H1 (cell line): ENCODE measurements at regions not wholly inside any gene's neighbourhood (a gene's known extent, or its start where the extent isn't known, plus 50 kb on each side); places are given as distances from the start of the nearest gene placed in this dataset.
"Not testable (repeated sequence)": the region's sequence is repeated elsewhere in the genome, so short reads cannot be mapped to it uniquely, and the experiment has no call there.

Experiments used
- CTCF ChIA-PET: fragments of 300-600 bp; sonication (Branson Sonifier 250); formaldehyde crosslinking; loops from one replicate; lab custom pipeline; 2021; ENCODE audit not compliant: partially characterized antibody; lab: Charles Lee
- POLR2A ChIA-PET: fragments of 300-600 bp; sonication (Branson Sonifier 250); formaldehyde crosslinking; loops from one replicate; lab custom pipeline; 2021; ENCODE audit warnings: inconsistent platforms; ENCODE audit not compliant: partially characterized antibody; lab: Charles Lee
- DNase-seq, 2 experiments: peaks; one replicate each; pipeline versions ENCODE4 v3.0.0 to v3.0.0-alpha.2; 2010 to 2022; ENCODE audit warnings: low spot score in 2 of 2, low read depth in 1 of 2, mixed read lengths in 1 of 2
- FAIRE-seq: peaks from 2 replicates; lab custom pipeline; 2011; peaks lifted over from hg19 to GRCh38; lab: Jason Lieb, UNC
- H2AFZ ChIP-seq: 2 replicates; pipeline ENCODE4 v1.8.1; 2012; ENCODE audit warnings: low read length, inconsistent platforms
- H2AK5ac ChIP-seq: 2 replicates; pipeline ENCODE4 v1.6.1; 2013; ENCODE audit warnings: low read depth, low read length
- H2BK120ac ChIP-seq: replicated peaks from 2 replicates; pipeline ENCODE3; 2013; ENCODE audit warnings: low read depth, low read length, inconsistent platforms
- H2BK12ac ChIP-seq: 2 replicates; pipeline ENCODE4 v1.6.1; 2013; ENCODE audit warnings: low read depth, low read length
- H2BK15ac ChIP-seq: 2 replicates; pipeline ENCODE4 v1.6.1; 2013; ENCODE audit warnings: low read length
- H2BK20ac ChIP-seq: 2 replicates; pipeline ENCODE4 v1.6.1; 2013; ENCODE audit warnings: low read length
- H2BK5ac ChIP-seq: 2 replicates; pipeline ENCODE4 v1.6.1; 2013; ENCODE audit warnings: low read depth, low read length
- H3K14ac ChIP-seq: 2 replicates; pipeline ENCODE4 v1.6.1; 2013; ENCODE audit warnings: inconsistent platforms; ENCODE audit not compliant: insufficient read length
- H3K18ac ChIP-seq: 2 replicates; pipeline ENCODE4 v1.6.1; 2013; ENCODE audit warnings: low read length; ENCODE audit errors: extremely low read depth
- H3K23ac ChIP-seq: 2 replicates; pipeline ENCODE4 v1.6.1; 2013; ENCODE audit warnings: inconsistent platforms; ENCODE audit not compliant: insufficient read length
- H3K23me2 ChIP-seq: 2 replicates; pipeline ENCODE4 v1.6.1; 2013; ENCODE audit warnings: low read depth, low read length
- H3K27ac ChIP-seq: 2 replicates; pipeline ENCODE4 v1.6.1; 2011; ENCODE audit warnings: low read depth, low read length, inconsistent platforms
- H3K27me3 ChIP-seq, 4 experiments: replicated peaks in 1 of 4; 1 replicate in 1 of 4; 2 replicates in 3 of 4; pipeline versions ENCODE4 v1.6.1 to v1.8.1; 2011 to 2013; ENCODE audit warnings: low read length in 3 of 4, mild to moderate bottlenecking in 3 of 4, inconsistent platforms in 2 of 4, mixed read lengths in 2 of 4, moderate library complexity in 1 of 4; ENCODE audit not compliant: control insufficient read depth in 3 of 4, insufficient read depth in 3 of 4; ENCODE audit errors: extremely low read depth in 1 of 4
- H3K36me3 ChIP-seq, 4 experiments: 2 replicates each; pipeline versions ENCODE4 v1.6.1 to v1.8.1; 2011 to 2013; ENCODE audit warnings: mild to moderate bottlenecking in 4 of 4, low read length in 3 of 4, moderate library complexity in 2 of 4, control low read depth in 1 of 4, inconsistent platforms in 1 of 4; ENCODE audit not compliant: insufficient read depth in 4 of 4, control insufficient read depth in 2 of 4
- H3K4ac ChIP-seq: replicated peaks from 2 replicates; pipeline ENCODE3; 2013; ENCODE audit warnings: low read length, low read depth, mixed read lengths, inconsistent platforms; ENCODE audit not compliant: insufficient read length
- H3K4me1 ChIP-seq, 4 experiments: replicated peaks in 1 of 4; 1 replicate in 1 of 4; 2 replicates in 3 of 4; pipeline versions ENCODE4 v1.6.1 to v1.8.1; 2011 to 2013; ENCODE audit warnings: low read length in 3 of 4, inconsistent platforms in 2 of 4, mixed read lengths in 1 of 4; ENCODE audit not compliant: insufficient read depth in 4 of 4, control insufficient read depth in 3 of 4
- H3K4me2 ChIP-seq, 2 experiments: 2 replicates each; pipeline versions ENCODE4 v1.6.1 to v1.8.1; 2011 to 2013; ENCODE audit warnings: low read depth in 2 of 2, low read length in 2 of 2, control low read depth in 1 of 2, inconsistent platforms in 1 of 2, mild to moderate bottlenecking in 1 of 2; ENCODE audit not compliant: insufficient read depth in 1 of 2
- H3K4me3 ChIP-seq, 4 experiments: fragments of 200-600, 300-600 bp in 1 of 4; sonication (generic), shearing (Covaris generic), sonication (Bioruptor Twin) in 1 of 4; 2 replicates each; pipeline versions ENCODE4 v1.5.1 to v1.8.1; 2011 to 2016; ENCODE audit warnings: low read length in 4 of 4, low read depth in 3 of 4, control low read depth in 2 of 4, inconsistent platforms in 2 of 4, mild to moderate bottlenecking in 2 of 4, mixed read lengths in 1 of 4, moderate library complexity in 1 of 4; ENCODE audit not compliant: insufficient read depth in 2 of 4; ENCODE audit errors: extremely low read depth in 1 of 4
- H3K56ac ChIP-seq: replicated peaks from 2 replicates; pipeline ENCODE3; 2013; ENCODE audit warnings: low read depth, mild to moderate bottlenecking, mixed read lengths, low read length, inconsistent platforms; ENCODE audit not compliant: insufficient read length
- H3K79me1 ChIP-seq: 2 replicates; pipeline ENCODE4 v1.6.1; 2013; ENCODE audit warnings: low read depth, low read length, control low read depth
- H3K79me2 ChIP-seq, 2 experiments: 2 replicates each; pipeline versions ENCODE4 v1.6.1 to v1.8.1; 2012 to 2013; ENCODE audit warnings: low read length in 2 of 2, mild to moderate bottlenecking in 2 of 2, inconsistent platforms in 1 of 2; ENCODE audit not compliant: insufficient read depth in 2 of 2, control insufficient read depth in 1 of 2
- H3K9ac ChIP-seq, 4 experiments: replicated peaks in 1 of 4; 1 replicate in 1 of 4; 2 replicates in 3 of 4; pipeline versions ENCODE4 v1.6.1 to v1.8.1; 2011 to 2013; ENCODE audit warnings: low read depth in 3 of 4, low read length in 3 of 4, control low read depth in 2 of 4, mild to moderate bottlenecking in 2 of 4, moderate library complexity in 2 of 4, inconsistent platforms in 1 of 4; ENCODE audit errors: extremely low read depth in 1 of 4
- H3K9me3 ChIP-seq, 2 experiments: 2 replicates each; pipeline versions ENCODE4 v1.6.1 to v1.8.1; 2012 to 2013; ENCODE audit warnings: mild to moderate bottlenecking in 2 of 2, moderate library complexity in 2 of 2, control low read depth in 1 of 2, inconsistent platforms in 1 of 2, low read depth in 1 of 2, low read length in 1 of 2, mixed read lengths in 1 of 2; ENCODE audit not compliant: insufficient read depth in 2 of 2
- H4K20me1 ChIP-seq, 2 experiments: replicated peaks in 1 of 2; 2 replicates each; pipeline versions ENCODE3 to v1.8.1; 2011 to 2013; ENCODE audit warnings: inconsistent platforms in 2 of 2, low read length in 2 of 2, mild to moderate bottlenecking in 1 of 2; ENCODE audit not compliant: insufficient read depth in 2 of 2, control insufficient read depth in 1 of 2
- H4K5ac ChIP-seq: 2 replicates; pipeline ENCODE4 v1.6.1; 2013; ENCODE audit warnings: low read length, low read depth, mixed read lengths, inconsistent platforms; ENCODE audit not compliant: insufficient read length
- H4K8ac ChIP-seq: 2 replicates; pipeline ENCODE4 v1.8.0; 2013; ENCODE audit warnings: mild to moderate bottlenecking, moderate library complexity, low read length, inconsistent platforms; ENCODE audit not compliant: insufficient read depth; ENCODE audit errors: extremely low read depth
- H4K91ac ChIP-seq: replicated peaks from 2 replicates; pipeline ENCODE3; 2013; ENCODE audit warnings: low read length, mixed read lengths, inconsistent platforms; ENCODE audit not compliant: insufficient read length
- SRF ChIP-seq: IDR thresholded peaks from 2 replicates; pipeline ENCODE4 v1.6.1; 2011; ENCODE audit warnings: mild to moderate bottlenecking, low read depth, low read length, moderate library complexity
- WGBS, 2 experiments: shearing (Covaris generic) in 1 of 2; methylation state at CpG; one replicate each; pipeline versions ENCODE4 v1.1.6 to v1.1.7; 2013 to 2015; ENCODE audit warnings: low lambda C conversion rate in 2 of 2, mixed read lengths in 2 of 2, inconsistent platforms in 1 of 2, low coverage in 1 of 2, missing lambda C conversion rate in 1 of 2; ENCODE audit not compliant: insufficient replicate concordance in 2 of 2, insufficient coverage in 1 of 2, insufficient read length in 1 of 2; ENCODE audit errors: extremely low coverage in 1 of 2, missing lambda C conversion rate in 1 of 2; 5-methylcytosine and 5-hydroxymethylcytosine counted together

DNA sequence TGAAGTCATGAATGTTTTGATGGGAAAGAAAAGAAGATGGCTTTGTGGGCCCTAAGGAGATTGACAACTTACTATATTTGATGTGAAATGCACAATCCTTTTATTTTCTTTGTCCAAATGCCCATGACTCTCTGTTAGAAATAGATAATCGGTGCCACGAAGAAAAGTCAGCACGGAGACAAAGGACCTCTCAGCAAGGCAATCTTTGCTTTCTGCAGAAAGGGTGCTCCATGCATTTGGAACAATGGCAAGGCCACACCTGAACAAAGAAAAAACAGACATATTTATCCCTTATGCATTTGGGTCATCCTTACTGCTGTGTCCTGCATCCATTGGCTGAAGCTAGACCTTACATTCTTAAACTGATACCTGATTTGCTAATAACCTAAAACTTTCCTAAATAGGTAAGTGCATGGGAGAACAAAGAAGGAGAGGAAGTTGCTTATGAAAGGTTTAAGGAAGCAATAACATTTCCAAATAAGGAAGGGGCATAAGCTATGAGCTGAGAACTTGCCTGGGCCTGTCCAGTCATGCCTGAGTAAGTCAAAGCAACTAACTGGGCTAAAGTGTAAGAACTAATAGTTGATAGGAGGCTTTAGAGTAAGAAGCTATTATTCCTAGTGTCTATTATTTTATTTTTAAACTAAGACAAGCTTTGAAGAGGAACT is 158.0 kb upstream of the LMNTD1 start:
- H3K23me2 ChIP-seq, H2BK15ac ChIP-seq, DNase-seq, H2AK5ac ChIP-seq, H4K91ac ChIP-seq, H3K23ac ChIP-seq, H3K4me2 ChIP-seq, H2BK120ac ChIP-seq, H3K14ac ChIP-seq, FAIRE-seq, H3K36me3 ChIP-seq, H3K79me2 ChIP-seq, H4K8ac ChIP-seq, H2BK5ac ChIP-seq, H3K56ac ChIP-seq, H4K5ac ChIP-seq, H3K4ac ChIP-seq, H3K4me1 ChIP-seq, H4K20me1 ChIP-seq, H3K4me3 ChIP-seq, H3K79me1 ChIP-seq, POLR2A ChIA-PET, H3K18ac ChIP-seq, H3K27me3 ChIP-seq, H3K9ac ChIP-seq: not testable (repeated sequence)
- Histone ChIP-seq H3K9me3 (peaks cover 15 to 16% of the 10 kb centered on the region in 2 experiments), H2AFZ (peak overlapping the region; percentile 41; the same call in 1 of the 2 replicates), H2BK12ac (0 out of 2 replicates have a peak overlapping the region, but pooled peaks have one; percentile 30), H2BK20ac (peak overlapping the region; percentile 66; the same call in 1 of the 2 replicates), H3K27ac (peak overlapping the region; percentile 11; the same call in 1 of the 2 replicates)
- WGBS, 2 experiments = 60% methylated on average over 3 of the region's 3 CpGs; no CpG with 5 or more reads in 1 of the 2 experiments
- CTCF ChIA-PET = interaction anchor here (0.6 kb wide), 1 partner anchor 502 kb away, joined by 3 read pairs; no protein-coding TSS in a partner anchor
- TF ChIP-seq SRF = peak; percentile 54; the same call in 1 of the 2 replicates
